Transverse colon (tissue), 4 donors: ENCODE measurements at regions not wholly inside any gene's neighbourhood (a gene's known extent, or its start where the extent isn't known, plus 50 kb on each side); places are given as distances from the start of the nearest gene placed in this dataset.
A peak's percentile ranks its signal among the peaks of the same experiment; 100 is the strongest.

Source experiments
- DNase-seq: peaks from one replicate; pipeline ENCODE4 v3.0.0-alpha.2; 2019
- H3K27ac ChIP-seq, 4 donors: fragments of 200-600 bp; sonication (generic); 2 replicates each; pipeline ENCODE4 v1.5.1; 2016 to 2018; ENCODE audit warnings: inconsistent platforms in 4 of 4
- H3K27me3 ChIP-seq: fragments of 200-600 bp; sonication (generic); 2 replicates; pipeline ENCODE4 v1.5.1; 2017; ENCODE audit warnings: inconsistent platforms
- H3K36me3 ChIP-seq, 4 donors: fragments of 200-600 bp; sonication (generic); 2 replicates each; pipeline ENCODE4 v1.5.1; 2017 to 2019; ENCODE audit warnings: inconsistent platforms in 4 of 4
- H3K4me1 ChIP-seq, 4 donors: fragments of 200-600 bp; sonication (generic); 2 replicates each; pipeline ENCODE4 v1.5.1; 2017 to 2020; ENCODE audit warnings: inconsistent platforms in 4 of 4
- H3K4me3 ChIP-seq, 4 donors: fragments of 200-600 bp; sonication (generic); 1 replicate in 1 of 4; 2 replicates in 3 of 4; pipeline versions ENCODE4 v1.5.1 to v1.6.1; 2017 to 2019; ENCODE audit warnings: inconsistent platforms in 4 of 4
- H3K9me3 ChIP-seq, 2 donors: fragments of 200-600 bp; sonication (generic); 2 replicates each; pipeline ENCODE4 v1.5.1; 2017 to 2019; ENCODE audit warnings: inconsistent platforms in 2 of 2
- CTCF ChIP-seq, 5 experiments: fragments of 200-600 bp in 3 of 5; fragments of 450-650 bp in 2 of 5; sonication (generic) in 3 of 5; IDR thresholded peaks; 1 replicate in 2 of 5; 2 replicates in 3 of 5; pipeline ENCODE4 v1.5.1; 2016 to 2017; ENCODE audit warnings: antibody characterized with exemption in 5 of 5, inconsistent platforms in 3 of 5, mild to moderate bottlenecking in 2 of 5, moderate library complexity in 1 of 5
- EP300 ChIP-seq: sonication (generic); formaldehyde crosslinking; IDR thresholded peaks from one replicate; pipeline ENCODE4 v1.6.1; 2017; ENCODE audit warnings: antibody characterized with exemption, low read depth
- POLR2A ChIP-seq: fragments of 450-650 bp; IDR thresholded peaks from one replicate; pipeline ENCODE4 v1.6.1; 2016; ENCODE audit warnings: antibody characterized with exemption, mild to moderate bottlenecking, moderate library complexity
- POLR2AphosphoS5 ChIP-seq, 3 donors: sonication (generic); formaldehyde crosslinking; IDR thresholded peaks; one replicate each; pipeline ENCODE4 v1.6.1; 2016; ENCODE audit warnings: antibody characterized with exemption in 3 of 3
- WGBS, 2 donors: methylation state at CpG; one replicate each; pipeline ENCODE4 v1.1.5; 2018; ENCODE audit warnings: low coverage in 1 of 2; 5-methylcytosine and 5-hydroxymethylcytosine counted together
- in situ Hi-C, 4 donors: fragments of 200-750 bp; cut with MboI; loops; one replicate each; pipeline versions ENCODE4 v1.15.0 to v1.15.1; 2017; ENCODE audit warnings: low sequenced_read_pairs in 3 of 4, low pct_ligation_motif_present in 1 of 4, low pct_unique_long_range_greater_than_20kb in 1 of 4
- intact Hi-C: fragments of 100-400 bp; cut with DNase I; formaldehyde crosslinking; loops from one replicate; pipeline ENCODE4 v1.15.1; 2023; ENCODE audit warnings: low total_unique reads

- no peak overlapping the region for H3K4me3 ChIP-seq
- in situ Hi-C loops (loop anchor here in 3 of 4 donors (10.0 to 25.0 kb wide), 2 partner anchors 290 to 303 kb away; no protein-coding TSS in a partner anchor), intact Hi-C loops (no loop called here)
- H3K27me3 ChIP-seq, result peaks cover 4% of the 10 kb centered on the region
- no peaks in the 10 kb centered on the region for H3K36me3 ChIP-seq
- 23% methylated on average over 11 of the region's 11 CpGs; no CpG with 5 or more reads in 1 of the 2 donors for WGBS, 2 donors
- no peaks in the 10 kb centered on the region for H3K4me1 ChIP-seq
- H3K27ac ChIP-seq, result no peak overlapping the region
- TF ChIP-seq CTCF (IDR thresholded peaks at IDR 0.05), result peak; percentile 80 to 88 (median 82)
- no peak for TF ChIP-seq POLR2AphosphoS5 (IDR thresholded peaks at IDR 0.05)
- TF ChIP-seq POLR2A, result no peak
- H3K9me3 ChIP-seq, result no peaks in the 10 kb centered on the region
- peak; percentile 89 for DNase-seq
These were observed 144.2 kb downstream of the SUCLG1 start for GRCh38 chr2:84314901-84315330.

GRCh38 chr2:84314250-84314649, 144.8 kb downstream of the SUCLG1 start:
- H3K27ac ChIP-seq, result no peak overlapping the region
- 97 to 100% methylated on average over 1 to 6 of the region's 6 CpGs for WGBS, 2 donors
- no peaks in the 10 kb centered on the region for H3K36me3 ChIP-seq
- no peak for TF ChIP-seq CTCF (IDR thresholded peaks at IDR 0.05)
- TF ChIP-seq POLR2AphosphoS5 (IDR thresholded peaks at IDR 0.05), result no peak
- TF ChIP-seq POLR2A, result no peak
- TF ChIP-seq EP300, result no peak
- H3K4me1 ChIP-seq, result no peaks in the 10 kb centered on the region
- intact Hi-C loops, result no loop called here
- H3K4me3 ChIP-seq, result no peak overlapping the region
- in situ Hi-C loops, result loop anchor here in 3 of 4 donors (10.0 to 25.0 kb wide), 2 partner anchors 289 to 302 kb away; no protein-coding TSS in a partner anchor
- DNase-seq, result no peak
- no peaks in the 10 kb centered on the region for H3K27me3 ChIP-seq
- H3K9me3 ChIP-seq, result no peaks in the 10 kb centered on the region

GRCh38 chr2:84309281-84309680, 149.8 kb downstream of the SUCLG1 start:
- H3K27me3 ChIP-seq, result no peaks in the 10 kb centered on the region
- H3K9me3 ChIP-seq, result no peaks in the 10 kb centered on the region
- no peaks in the 10 kb centered on the region for H3K36me3 ChIP-seq
- intact Hi-C loops (no loop called here), in situ Hi-C loops (loop anchor here in 2 of 4 donors (25.0 kb wide), 1 partner anchor 297 kb away; no protein-coding TSS in a partner anchor)
- no peak overlapping the region for H3K27ac ChIP-seq
- WGBS, 2 donors, result 48 to 86% methylated on average over 2 to 3 of the region's 3 CpGs
- no peaks in the 10 kb centered on the region for H3K4me1 ChIP-seq
- no peak overlapping the region for H3K4me3 ChIP-seq
- TF ChIP-seq POLR2A (no peak), POLR2AphosphoS5 (IDR thresholded peaks at IDR 0.05) (no peak), EP300 (no peak), CTCF (IDR thresholded peaks at IDR 0.05) (no peak)
- DNase-seq, result no peak

GRCh38 chr2:84306361-84306760, 152.7 kb downstream of the SUCLG1 start:
- in situ Hi-C loops (loop anchor here in 2 of 4 donors (25.0 kb wide), 1 partner anchor 294 kb away; no protein-coding TSS in a partner anchor), intact Hi-C loops (no loop called here)
- H3K36me3 ChIP-seq, result no peaks in the 10 kb centered on the region
- H3K4me3 ChIP-seq, result no peak overlapping the region
- no peaks in the 10 kb centered on the region for H3K27me3 ChIP-seq
- H3K27ac ChIP-seq, result no peak overlapping the region
- H3K9me3 ChIP-seq, result no peaks in the 10 kb centered on the region
- DNase-seq, result no peak
- TF ChIP-seq POLR2AphosphoS5 (IDR thresholded peaks at IDR 0.05), result no peak
- no peak for TF ChIP-seq EP300
- TF ChIP-seq POLR2A, result no peak
- no peak for TF ChIP-seq CTCF (IDR thresholded peaks at IDR 0.05)
- H3K4me1 ChIP-seq, result no peaks in the 10 kb centered on the region
- WGBS, 2 donors, result 82 to 87% methylated on average over 3 to 4 of the region's 4 CpGs
